Osteoblast (primary cell): ENCODE measurements at regions not wholly inside any gene's neighbourhood (a gene's known extent, or its start where the extent isn't known, plus 50 kb on each side); places are given as distances from the start of the nearest gene placed in this dataset.

Experiments used
- DNase-seq: peaks from one replicate; pipeline ENCODE4 v3.0.0; 2011; ENCODE audit warnings: low spot score, mixed read lengths; ENCODE audit not compliant: insufficient read length; ENCODE audit errors: missing footprints
- H2AFZ ChIP-seq: 2 replicates; pipeline ENCODE4 v1.6.0; 2011; ENCODE audit warnings: mild to moderate bottlenecking, low read length
- H3K27ac ChIP-seq: 2 replicates; pipeline ENCODE4 v1.5.1; 2011; ENCODE audit warnings: mild to moderate bottlenecking, low read depth, low read length, moderate library complexity
- H3K27me3 ChIP-seq: 2 replicates; pipeline ENCODE4 v1.6.0; 2012; ENCODE audit warnings: mild to moderate bottlenecking, control low read depth, inconsistent platforms, low read length, moderate library complexity; ENCODE audit not compliant: insufficient read depth
- H3K36me3 ChIP-seq: 2 replicates; pipeline ENCODE4 v1.5.1; 2011; ENCODE audit warnings: mild to moderate bottlenecking, low read length, control low read depth, moderate library complexity; ENCODE audit not compliant: insufficient read depth
- H3K4me1 ChIP-seq: 2 replicates; pipeline ENCODE4 v1.5.1; 2011; ENCODE audit warnings: mild to moderate bottlenecking, low read length, control low read depth, moderate library complexity; ENCODE audit not compliant: insufficient read depth
- H3K4me2 ChIP-seq: 2 replicates; pipeline ENCODE4 v1.6.0; 2011; ENCODE audit warnings: mild to moderate bottlenecking, low read length; ENCODE audit not compliant: insufficient read depth
- H3K4me3 ChIP-seq: fragments of 200-600 bp; sonication (generic); 3 replicates; pipeline ENCODE4 v1.5.1; 2012; ENCODE audit warnings: mild to moderate bottlenecking, low read length, inconsistent platforms; ENCODE audit not compliant: insufficient read depth
- H3K79me2 ChIP-seq: 2 replicates; pipeline ENCODE4 v1.6.0; 2012; ENCODE audit warnings: mild to moderate bottlenecking, low read length, control low read depth, inconsistent platforms; ENCODE audit not compliant: insufficient read depth
- H3K9me3 ChIP-seq: 2 replicates; pipeline ENCODE4 v1.5.1; 2011; ENCODE audit warnings: low read depth, low read length, control low read depth
- H4K20me1 ChIP-seq: 2 replicates; pipeline ENCODE4 v1.6.0; 2012; ENCODE audit warnings: mild to moderate bottlenecking, low read length, control low read depth; ENCODE audit not compliant: insufficient read depth
- TF ChIP-seq, protein P1 (sequence below): IDR thresholded peaks from 2 replicates; pipeline ENCODE4 v1.5.1; 2011; ENCODE audit warnings: mild to moderate bottlenecking, low read depth, low read length, moderate library complexity; ENCODE audit errors: extremely low read depth

DNA sequence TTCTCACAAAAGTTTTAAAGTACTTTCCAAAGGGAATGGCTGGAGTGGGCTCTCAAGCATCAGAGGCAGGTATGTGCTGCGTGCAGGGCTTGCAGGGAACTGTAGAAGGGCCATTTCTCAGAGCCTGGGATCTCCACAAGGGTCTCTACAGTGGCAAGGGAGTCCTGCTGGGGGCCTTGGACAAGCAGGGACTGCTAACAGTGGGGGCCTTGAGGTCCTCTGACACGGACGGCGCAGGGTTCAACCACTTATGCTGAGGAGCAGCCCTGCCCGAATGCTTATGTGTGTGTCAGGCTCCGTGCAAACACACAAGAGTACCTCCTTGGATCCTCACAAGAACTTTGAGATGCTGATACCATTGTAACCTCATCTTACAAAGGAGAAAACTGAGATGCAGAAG, 342.1 kb upstream of the COBL start:
- no peak overlapping the region for H3K4me3 ChIP-seq
- no peak overlapping the region for H3K4me2 ChIP-seq
- no peaks in the 10 kb centered on the region for H3K79me2 ChIP-seq
- no peak for DNase-seq
- H3K9me3 ChIP-seq = peaks cover 3% of the 10 kb centered on the region
- no peak overlapping the region for H3K27ac ChIP-seq
- no peaks in the 10 kb centered on the region for H3K4me1 ChIP-seq
- H2AFZ ChIP-seq = no peak overlapping the region
- H3K27me3 ChIP-seq = no peaks in the 10 kb centered on the region
- TF ChIP-seq, protein P1, sequence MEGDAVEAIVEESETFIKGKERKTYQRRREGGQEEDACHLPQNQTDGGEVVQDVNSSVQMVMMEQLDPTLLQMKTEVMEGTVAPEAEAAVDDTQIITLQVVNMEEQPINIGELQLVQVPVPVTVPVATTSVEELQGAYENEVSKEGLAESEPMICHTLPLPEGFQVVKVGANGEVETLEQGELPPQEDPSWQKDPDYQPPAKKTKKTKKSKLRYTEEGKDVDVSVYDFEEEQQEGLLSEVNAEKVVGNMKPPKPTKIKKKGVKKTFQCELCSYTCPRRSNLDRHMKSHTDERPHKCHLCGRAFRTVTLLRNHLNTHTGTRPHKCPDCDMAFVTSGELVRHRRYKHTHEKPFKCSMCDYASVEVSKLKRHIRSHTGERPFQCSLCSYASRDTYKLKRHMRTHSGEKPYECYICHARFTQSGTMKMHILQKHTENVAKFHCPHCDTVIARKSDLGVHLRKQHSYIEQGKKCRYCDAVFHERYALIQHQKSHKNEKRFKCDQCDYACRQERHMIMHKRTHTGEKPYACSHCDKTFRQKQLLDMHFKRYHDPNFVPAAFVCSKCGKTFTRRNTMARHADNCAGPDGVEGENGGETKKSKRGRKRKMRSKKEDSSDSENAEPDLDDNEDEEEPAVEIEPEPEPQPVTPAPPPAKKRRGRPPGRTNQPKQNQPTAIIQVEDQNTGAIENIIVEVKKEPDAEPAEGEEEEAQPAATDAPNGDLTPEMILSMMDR = no peak
- H4K20me1 ChIP-seq = no peaks in the 10 kb centered on the region
- no peaks in the 10 kb centered on the region for H3K36me3 ChIP-seq

DNA sequence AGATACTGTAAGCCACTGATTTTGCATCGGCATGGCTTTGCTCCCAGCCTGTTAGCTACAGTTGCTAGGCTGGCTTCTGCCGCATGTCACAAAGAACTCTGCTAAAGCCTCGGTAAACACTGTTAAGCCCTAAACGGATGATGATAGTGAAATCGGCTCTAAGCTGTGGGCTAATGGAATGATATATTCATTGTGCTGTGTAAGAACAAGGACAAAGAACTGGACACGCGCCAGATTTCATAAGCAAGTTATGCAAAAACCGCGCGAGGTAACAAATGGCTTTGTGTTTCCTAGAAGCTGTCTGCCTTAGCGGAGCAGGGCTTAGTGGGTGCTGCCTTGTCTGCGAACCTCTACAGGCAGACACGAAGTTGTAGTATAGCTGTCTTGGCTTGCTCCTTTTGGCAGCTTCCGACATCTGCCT, 331.3 kb upstream of the COBL start:
- H2AFZ ChIP-seq = no peak overlapping the region
- no peaks in the 10 kb centered on the region for H3K4me1 ChIP-seq
- DNase-seq = no peak

DNA sequence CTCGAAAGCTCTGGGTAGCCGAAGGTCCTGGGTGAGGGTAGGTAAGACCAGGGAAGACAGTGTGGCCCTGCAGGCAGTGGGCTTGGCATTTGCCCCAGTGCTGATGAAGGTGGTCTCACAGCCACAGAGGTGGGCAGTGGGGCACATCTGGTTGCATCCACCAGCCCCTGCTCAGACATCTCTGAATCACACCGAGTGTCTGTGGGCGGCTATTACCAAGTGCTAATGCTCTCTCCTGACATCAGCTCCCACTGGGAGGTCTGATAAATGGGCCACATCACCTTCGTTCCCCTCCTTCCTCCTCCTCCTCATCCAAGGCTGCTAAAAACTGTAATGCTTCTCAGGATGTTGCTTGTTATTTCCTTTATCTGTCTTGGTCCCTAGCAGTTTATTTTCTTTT, 330.9 kb upstream of the COBL start:
- no peak for DNase-seq
- H2AFZ ChIP-seq = no peak overlapping the region
- H3K4me3 ChIP-seq = no peak overlapping the region
- H4K20me1 ChIP-seq = no peaks in the 10 kb centered on the region
- H3K4me2 ChIP-seq = no peak overlapping the region
- no peaks in the 10 kb centered on the region for H3K27me3 ChIP-seq
- H3K36me3 ChIP-seq = no peaks in the 10 kb centered on the region
- H3K4me1 ChIP-seq = no peaks in the 10 kb centered on the region
- H3K79me2 ChIP-seq = no peaks in the 10 kb centered on the region
- H3K9me3 ChIP-seq = no peaks in the 10 kb centered on the region
- no peak overlapping the region for H3K27ac ChIP-seq
- TF ChIP-seq, protein P1 = no peak

More for the DNA sequence above, 331.3 kb upstream of the COBL start:
- H3K4me2 ChIP-seq = no peak overlapping the region
- H4K20me1 ChIP-seq = no peaks in the 10 kb centered on the region
- no peaks in the 10 kb centered on the region for H3K9me3 ChIP-seq
- TF ChIP-seq, protein P1 = no peak
- H3K79me2 ChIP-seq = no peaks in the 10 kb centered on the region
- no peaks in the 10 kb centered on the region for H3K36me3 ChIP-seq
- no peak overlapping the region for H3K4me3 ChIP-seq
- no peaks in the 10 kb centered on the region for H3K27me3 ChIP-seq
- H3K27ac ChIP-seq = no peak overlapping the region

DNA sequence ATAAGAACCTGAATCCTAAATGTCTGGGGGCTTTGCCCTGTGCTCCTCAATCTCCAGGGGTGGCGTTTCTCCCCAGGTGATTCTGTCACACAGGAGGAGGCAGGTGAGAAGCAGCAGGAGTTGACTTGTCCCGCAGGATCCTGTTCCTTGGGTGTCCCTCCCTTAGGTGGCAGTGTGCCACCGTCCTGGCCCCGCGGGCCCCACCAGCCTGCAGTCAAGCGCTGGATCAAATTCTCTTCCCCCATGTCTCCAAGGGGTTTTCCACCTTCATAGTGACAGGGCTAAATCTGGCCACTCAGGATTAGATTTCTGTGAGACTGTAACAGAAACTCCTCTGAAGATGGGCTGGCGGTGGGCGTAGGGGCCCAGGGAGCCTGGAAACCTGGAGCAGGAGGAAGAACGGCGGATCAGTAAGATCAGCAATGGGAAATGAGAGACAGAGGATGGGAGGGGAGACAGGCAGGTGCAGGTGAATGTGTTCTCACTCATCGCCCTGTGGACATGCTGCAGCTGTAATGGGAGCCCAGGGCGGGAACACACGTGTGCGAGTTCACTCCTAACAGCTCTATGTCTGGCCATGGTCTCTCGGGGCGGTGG, 329.2 kb upstream of the COBL start:
- Histone ChIP-seq H2AFZ (no peak overlapping the region), H3K27me3 (no peaks in the 10 kb centered on the region), H3K36me3 (no peaks in the 10 kb centered on the region), H3K79me2 (no peaks in the 10 kb centered on the region), H3K27ac (no peak overlapping the region), H3K4me3 (no peak overlapping the region), H4K20me1 (no peaks in the 10 kb centered on the region), H3K4me1 (no peaks in the 10 kb centered on the region), H3K4me2 (no peak overlapping the region), H3K9me3 (no peaks in the 10 kb centered on the region)
- TF ChIP-seq, protein P1 = no peak
- DNase-seq = no peak
